Caco-2 (cell line): ENCODE measurements at regions not wholly inside any gene's neighbourhood (a gene's known extent, or its start where the extent isn't known, plus 50 kb on each side); places are given as distances from the start of the nearest gene placed in this dataset.

ENCODE experiments used
- BruUV-seq: library from RNA; stranded (reverse); fragments of 400-500 nt; replicated peaks from 2 replicates; lab custom pipeline; 2021; lab: Mats Ljungman, UMichigan
- CTCF ChIA-PET: fragments of 300-600 bp; sonication (Branson Sonifier 250); formaldehyde crosslinking; loops from one replicate; lab custom pipeline; 2022; ENCODE audit warnings: antibody characterized with exemption; lab: Charles Lee
- POLR2A ChIA-PET: fragments of 300-600 bp; sonication (Branson Sonifier 250); formaldehyde crosslinking; loops from one replicate; lab custom pipeline; 2022; ENCODE audit warnings: antibody characterized with exemption; lab: Charles Lee
- DNase-seq, 2 experiments: peaks; one replicate each; pipeline versions ENCODE4 v3.0.0 to v3.0.0-alpha.2; 2020 to 2022
- H3K27me3 ChIP-seq: replicated peaks from 2 replicates; pipeline ENCODE4 v1.6.0; 2011; ENCODE audit warnings: low read length; ENCODE audit not compliant: control insufficient read depth, insufficient read depth
- H3K36me3 ChIP-seq: 2 replicates; pipeline ENCODE4 v1.5.1; 2011; ENCODE audit warnings: low read length; ENCODE audit not compliant: control insufficient read depth, insufficient read depth
- H3K4me1 ChIP-seq: fragments of 250-450 bp; sonication (Bioruptor Pico); 2 replicates; pipeline ENCODE4 v1.5.1; 2020; ENCODE audit warnings: mild to moderate bottlenecking
- H3K4me3 ChIP-seq: 2 replicates; pipeline ENCODE4 v1.5.1; 2011; ENCODE audit warnings: low read depth, mild to moderate bottlenecking, control low read depth, low read length
- H3K9me3 ChIP-seq: fragments of 250-450 bp; sonication (Bioruptor Pico); 2 replicates; pipeline ENCODE4 v1.5.1; 2020; ENCODE audit warnings: mild to moderate bottlenecking, moderate library complexity
- H3K27ac Mint-ChIP-seq: one replicate; pipeline ENCODE4 v1.8.0; 2022; ENCODE audit warnings: mixed read lengths; ENCODE audit not compliant: unreplicated experiment
- H3K27me3 Mint-ChIP-seq: one replicate; pipeline ENCODE4 v1.8.0; 2022; ENCODE audit warnings: mixed read lengths; ENCODE audit not compliant: insufficient read depth, unreplicated experiment
- H3K36me3 Mint-ChIP-seq: one replicate; pipeline ENCODE4 v1.8.0; 2022; ENCODE audit warnings: mild to moderate bottlenecking, mixed read lengths; ENCODE audit not compliant: insufficient read depth, unreplicated experiment
- H3K4me1 Mint-ChIP-seq: one replicate; pipeline ENCODE4 v1.8.0; 2022; ENCODE audit warnings: low read depth, mixed read lengths; ENCODE audit not compliant: unreplicated experiment
- H3K4me3 Mint-ChIP-seq: one replicate; pipeline ENCODE4 v1.8.0; 2022; ENCODE audit warnings: mild to moderate bottlenecking, moderate library complexity, mixed read lengths; ENCODE audit not compliant: unreplicated experiment
- H3K9me3 Mint-ChIP-seq: one replicate; pipeline ENCODE4 v1.8.0; 2022; ENCODE audit warnings: mixed read lengths; ENCODE audit not compliant: unreplicated experiment
- CTCF ChIP-seq, 2 experiments: fragments of 200-600 bp in 1 of 2; IDR thresholded peaks; 1 replicate in 1 of 2; 2 replicates in 1 of 2; pipeline versions ENCODE4 v1.5.1 to v1.8.0; 2011 to 2022; ENCODE audit warnings: antibody characterized with exemption in 1 of 2, control low read depth in 1 of 2, inconsistent platforms in 1 of 2, low read depth in 1 of 2, low read length in 1 of 2, mild to moderate bottlenecking in 1 of 2, moderate library complexity in 1 of 2; ENCODE audit not compliant: insufficient read depth in 1 of 2, severe bottlenecking in 1 of 2, unreplicated experiment in 1 of 2
- intact Hi-C: fragments of 100-400 bp; cut with micrococcal nuclease; formaldehyde crosslinking; loops from one replicate; pipeline ENCODE4 v1.10.0; 2022; ENCODE audit not compliant: unreplicated experiment

GRCh38 chr10:128896116-128896795 is 570.8 kb upstream of the MGMT start:
- Histone ChIP-seq H3K4me1 (no peaks in the 10 kb centered on the region), H3K36me3 (no peaks in the 10 kb centered on the region), H3K9me3 (no peaks in the 10 kb centered on the region), H3K27me3 (0 out of 2 replicates have a peak, but pooled peaks cover 1% of the 10 kb centered on the region), H3K4me3 (no peak overlapping the region)
- TF ChIP-seq CTCF (IDR thresholded peaks at IDR 0.05; ENCODE audit: insufficient read depth in 1 of 2, low read depth in 1 of 2, low read length in 1 of 2, severe bottlenecking in 1 of 2, unreplicated experiment in 1 of 2) = no peak
- ChIA-PET POLR2A (no interaction called here), CTCF (no interaction called here)
- H3K4me3 Mint-ChIP-seq = no peak overlapping the region
- H3K4me1 Mint-ChIP-seq = no peaks in the 10 kb centered on the region
- no TSS peak for BruUV-seq
- no peaks in the 10 kb centered on the region for H3K9me3 Mint-ChIP-seq
- H3K36me3 Mint-ChIP-seq = no peaks in the 10 kb centered on the region
- no peak for DNase-seq
- no peak overlapping the region for H3K27ac Mint-ChIP-seq
- peaks cover 10% of the 10 kb centered on the region for H3K27me3 Mint-ChIP-seq
- intact Hi-C loops = no loop called here

GRCh38 chr10:128896963-128897362 is 570.1 kb upstream of the MGMT start:
- no peaks in the 10 kb centered on the region for H3K4me1 Mint-ChIP-seq
- intact Hi-C loops = no loop called here
- peaks cover 10% of the 10 kb centered on the region for H3K27me3 Mint-ChIP-seq
- BruUV-seq = no TSS peak
- H3K27ac Mint-ChIP-seq = no peak overlapping the region
- Histone ChIP-seq H3K4me1 (no peaks in the 10 kb centered on the region), H3K27me3 (0 out of 2 replicates have a peak, but pooled peaks cover 1% of the 10 kb centered on the region), H3K4me3 (no peak overlapping the region), H3K36me3 (no peaks in the 10 kb centered on the region), H3K9me3 (no peaks in the 10 kb centered on the region)
- H3K36me3 Mint-ChIP-seq = no peaks in the 10 kb centered on the region
- H3K9me3 Mint-ChIP-seq = no peaks in the 10 kb centered on the region
- DNase-seq = no peak
- POLR2A ChIA-PET = no interaction called here
- no peak for TF ChIP-seq CTCF (IDR thresholded peaks at IDR 0.05; ENCODE audit: insufficient read depth in 1 of 2, low read depth in 1 of 2, low read length in 1 of 2, severe bottlenecking in 1 of 2, unreplicated experiment in 1 of 2)
- no peak overlapping the region for H3K4me3 Mint-ChIP-seq
- CTCF ChIA-PET = no interaction called here

- intact Hi-C loops = no loop called here
- no peaks in the 10 kb centered on the region for H3K36me3 Mint-ChIP-seq
- peaks cover 7% of the 10 kb centered on the region for H3K27me3 Mint-ChIP-seq
- no peaks in the 10 kb centered on the region for H3K4me1 ChIP-seq
- no peak for DNase-seq
- no peak overlapping the region for H3K27ac Mint-ChIP-seq
- H3K9me3 ChIP-seq = no peaks in the 10 kb centered on the region
- H3K4me1 Mint-ChIP-seq = no peaks in the 10 kb centered on the region
- no peaks in the 10 kb centered on the region for H3K9me3 Mint-ChIP-seq
- no peak for TF ChIP-seq CTCF (IDR thresholded peaks at IDR 0.05; ENCODE audit: insufficient read depth in 1 of 2, low read depth in 1 of 2, low read length in 1 of 2, severe bottlenecking in 1 of 2, unreplicated experiment in 1 of 2)
- 0 out of 2 replicates have a peak, but pooled peaks cover 1% of the 10 kb centered on the region for H3K27me3 ChIP-seq
- H3K36me3 ChIP-seq = no peaks in the 10 kb centered on the region
- no TSS peak for BruUV-seq
- H3K4me3 Mint-ChIP-seq = no peak overlapping the region
- no peak overlapping the region for H3K4me3 ChIP-seq
- ChIA-PET POLR2A (no interaction called here), CTCF (no interaction called here)
Observed at GRCh38 chr10:128897401-128898129, 569.5 kb upstream of the MGMT start.
